ENCODE measurements at regions not wholly inside any gene's neighbourhood (a gene's known extent, or its start where the extent isn't known, plus 50 kb on each side); places are given as distances from the start of the nearest gene placed in this dataset.

DNA sequence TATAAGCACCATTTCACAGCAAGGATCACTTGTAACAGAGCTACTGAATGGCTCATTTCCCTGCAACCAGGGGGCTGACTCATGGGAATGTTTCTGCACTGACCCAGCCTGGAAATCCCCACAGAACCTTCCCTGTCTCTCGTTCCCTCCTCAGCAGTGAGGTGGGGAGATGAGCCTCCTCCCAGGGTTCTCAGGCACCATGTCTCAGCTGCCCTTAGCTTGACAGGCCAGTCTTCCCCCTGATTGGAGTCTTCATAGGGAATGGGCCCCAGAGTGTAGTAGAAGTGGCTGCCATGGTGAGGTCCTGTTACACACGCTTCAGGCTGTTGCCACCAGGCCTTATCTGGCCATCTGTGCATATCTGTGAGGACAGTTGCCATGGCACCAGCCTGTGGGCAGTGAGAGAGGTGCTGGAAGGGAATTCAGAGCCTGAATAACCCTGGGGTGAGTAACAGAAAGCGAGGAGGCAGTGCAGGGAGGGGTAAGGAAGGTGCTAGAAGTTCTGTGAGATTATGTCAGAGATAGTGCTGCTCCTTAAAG, 324.4 kb downstream of the ENC1 start:
- DNase-seq (ENCODE audit: low spot score) = peak; percentile 70

DNA sequence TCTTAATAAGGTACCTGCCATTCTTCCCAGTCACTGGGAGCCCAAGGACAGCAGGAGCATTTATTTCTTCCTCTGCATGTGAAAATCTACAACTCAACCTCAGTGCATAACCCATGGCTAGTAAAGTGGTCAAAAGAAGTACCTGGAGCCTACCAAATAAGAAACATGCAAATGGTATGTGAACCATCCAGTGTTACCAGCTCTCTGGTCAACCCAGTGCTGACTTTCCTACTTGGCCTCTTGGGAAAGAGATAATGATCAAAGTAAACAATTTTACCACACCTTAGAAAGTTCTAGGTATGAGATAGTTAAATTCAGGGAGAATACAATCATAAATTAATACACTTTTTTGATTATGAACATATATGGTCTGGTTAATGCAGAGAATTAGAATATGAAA, 325.6 kb downstream of the ENC1 start:
- DNase-seq (ENCODE audit: low spot score) = no peak

- DNase-seq (ENCODE audit: low spot score) = no peak
Measured at GRCh38 chr5:74313896-74314295, 326.6 kb downstream of the ENC1 start.

DNA sequence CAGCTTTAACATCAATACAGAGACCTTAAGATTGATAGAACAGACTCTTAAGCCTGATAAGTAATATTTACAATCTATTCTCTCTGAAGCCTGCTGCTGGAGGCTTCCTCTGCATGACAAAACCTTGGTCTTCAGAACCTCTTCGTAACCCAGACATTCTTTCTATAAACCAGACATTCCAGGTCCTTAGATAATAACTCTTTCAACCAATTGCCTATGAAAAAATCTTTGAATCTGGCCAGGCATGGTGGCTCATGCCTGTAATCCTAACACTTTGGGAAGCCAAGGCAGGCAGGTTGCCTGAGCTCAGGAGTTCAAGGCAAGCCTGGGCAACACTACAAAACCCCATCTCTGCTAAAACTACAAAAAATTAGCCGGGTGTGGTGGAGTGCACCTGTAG, 327.8 kb downstream of the ENC1 start:
- DNase-seq (ENCODE audit: low spot score) = no peak

- no peak for DNase-seq (ENCODE audit: low spot score)
Measured at GRCh38 chr5:74311961-74312360, 328.6 kb downstream of the ENC1 start.

- no peak for DNase-seq (ENCODE audit: low spot score)
Measured at GRCh38 chr5:74310997-74311930, 329.3 kb downstream of the ENC1 start.

- no peak for DNase-seq (ENCODE audit: low spot score)
Measured at GRCh38 chr5:74310386-74310785, 330.1 kb downstream of the ENC1 start.

DNA sequence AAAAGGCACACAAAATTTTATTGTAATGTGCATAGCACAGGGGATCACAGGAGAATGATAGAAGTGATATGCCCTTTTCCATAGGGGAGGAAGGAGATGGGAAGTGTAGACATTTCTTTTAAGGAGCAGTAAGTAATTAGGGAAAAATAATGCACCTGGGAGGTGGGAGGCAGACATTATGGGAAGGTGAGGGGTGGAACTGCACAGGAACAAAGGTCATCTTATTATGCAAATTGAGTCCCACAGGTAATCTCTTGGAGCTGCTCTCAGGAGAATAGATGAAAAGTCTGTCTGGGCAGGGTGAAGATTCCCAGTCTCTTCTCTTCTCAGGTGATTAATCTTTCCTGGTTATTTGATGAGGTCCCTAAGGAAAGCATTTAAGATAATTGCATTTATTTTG, 331.5 kb downstream of the ENC1 start:
- no peak for DNase-seq (ENCODE audit: low spot score)

GRCh38 chr5:74306845-74307244, 333.7 kb downstream of the ENC1 start:
- no peak for DNase-seq (ENCODE audit: low spot score)

- DNase-seq (ENCODE audit: low spot score) = no peak
Measured at GRCh38 chr5:74304536-74304935, 336.0 kb downstream of the ENC1 start.

DNA sequence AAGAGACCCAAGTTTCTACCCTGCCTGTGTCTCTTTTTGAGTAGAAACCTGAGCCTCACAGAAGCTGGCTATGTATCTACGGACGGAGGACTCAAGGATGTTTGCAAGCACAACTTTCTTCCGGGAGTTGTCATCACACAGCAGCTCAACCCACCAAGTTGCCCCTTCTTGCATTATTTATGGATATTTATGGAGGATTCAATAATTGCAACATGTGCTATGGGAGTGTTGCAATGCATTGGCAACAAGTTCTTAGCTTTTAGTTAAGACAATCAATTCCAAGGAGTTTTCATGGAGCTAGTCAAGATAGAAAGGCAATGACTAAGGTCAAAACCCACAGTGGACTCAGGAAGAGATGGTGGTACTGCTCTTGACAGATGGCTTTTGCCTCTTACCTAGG, 336.9 kb downstream of the ENC1 start:
- no peak for DNase-seq (ENCODE audit: low spot score)

DNA sequence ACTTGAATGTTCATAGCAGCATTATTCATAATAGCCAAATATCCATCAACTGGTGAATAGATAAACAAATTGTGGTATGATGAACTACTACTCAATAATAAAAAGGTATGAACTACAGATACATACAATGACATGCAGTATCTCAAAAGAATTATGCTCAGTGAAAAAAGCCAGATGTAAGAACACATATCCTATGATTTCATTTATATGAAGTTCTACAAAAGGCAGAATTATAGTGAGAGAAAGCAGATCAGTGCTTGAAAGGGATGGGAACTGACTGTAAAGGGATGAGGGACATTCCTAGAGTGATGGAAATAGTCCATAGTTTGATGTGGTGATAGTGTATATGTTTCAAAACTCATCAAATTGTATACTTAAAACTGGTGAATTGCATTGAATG, 339.0 kb downstream of the ENC1 start:
- DNase-seq (ENCODE audit: low spot score) = no peak

DNA sequence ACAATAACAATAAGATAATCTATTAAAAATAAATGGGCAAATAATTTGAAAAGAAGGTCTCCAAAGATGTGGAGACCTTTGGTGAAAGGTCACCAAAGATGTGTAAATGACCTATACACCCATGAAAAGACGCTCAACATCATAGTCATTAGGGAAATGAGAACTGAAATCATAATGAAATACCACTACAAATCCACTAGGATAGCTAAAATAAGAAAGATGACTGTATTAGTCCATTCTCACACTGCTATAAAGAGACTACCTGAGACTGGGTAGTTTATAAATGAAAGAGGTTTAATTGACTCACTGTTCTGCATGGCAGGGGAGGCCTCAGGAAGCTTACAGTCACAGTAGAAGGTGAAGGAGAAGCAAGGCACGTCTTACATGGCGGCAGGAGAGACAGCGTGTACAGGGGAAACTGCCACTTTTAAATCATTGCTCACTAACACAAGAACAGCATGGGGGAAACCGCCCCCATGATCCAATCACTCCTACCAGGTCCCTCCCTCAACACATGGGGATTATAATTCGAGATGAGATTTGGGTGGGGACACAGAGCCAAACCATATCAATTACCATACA, 339.6 kb downstream of the ENC1 start:
- DNase-seq (ENCODE audit: low spot score) = no peak

- DNase-seq (ENCODE audit: low spot score) = no peak
Measured at GRCh38 chr5:74299833-74300232, 340.7 kb downstream of the ENC1 start.

- DNase-seq (ENCODE audit: low spot score) = no peak
Measured at GRCh38 chr5:74296685-74297408, 343.7 kb downstream of the ENC1 start.

DNA sequence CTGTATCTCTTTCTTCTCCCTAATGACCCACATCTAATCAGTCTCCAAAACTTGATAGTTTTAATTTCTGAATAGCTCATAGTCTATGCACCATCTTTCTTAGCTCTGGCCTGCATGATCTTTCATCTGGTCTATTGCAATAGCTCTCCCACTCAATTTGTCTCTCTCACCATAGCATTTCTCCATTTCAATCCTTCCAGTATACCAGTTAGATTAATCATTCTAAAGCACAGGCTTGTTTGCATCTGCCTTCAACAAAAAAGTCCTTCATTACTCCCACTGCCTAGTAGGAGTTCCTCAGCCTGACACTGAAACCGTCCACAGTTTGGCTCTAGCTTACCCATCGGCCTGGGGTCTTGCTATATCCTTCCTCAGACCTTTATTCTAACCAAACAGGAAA, 344.9 kb downstream of the ENC1 start:
- no peak for DNase-seq (ENCODE audit: low spot score)

- no peak for DNase-seq (ENCODE audit: low spot score)
Measured at GRCh38 chr5:74295141-74295540, 345.4 kb downstream of the ENC1 start.

DNA sequence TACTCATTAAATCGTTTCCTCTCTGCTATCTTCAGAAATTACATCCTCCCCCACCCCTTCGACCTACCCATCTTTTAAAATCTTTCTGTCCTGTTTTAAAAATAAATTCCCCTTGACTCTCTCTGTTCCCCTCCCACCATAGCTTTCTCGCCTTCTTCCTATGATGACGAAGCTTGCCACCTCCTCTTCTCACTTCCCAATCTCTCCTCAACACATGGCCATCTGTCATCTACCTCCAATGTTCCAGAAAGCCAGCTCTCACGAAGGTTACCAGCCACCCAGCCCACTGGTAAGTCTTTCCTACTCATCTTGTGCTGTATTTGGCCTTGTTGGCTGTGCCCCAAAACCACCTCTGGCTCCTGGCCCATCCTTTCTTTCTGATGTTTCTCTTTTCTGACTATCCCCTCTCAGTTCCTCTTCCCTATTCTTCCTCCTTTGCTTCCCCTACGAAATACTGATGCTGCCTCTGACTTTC, 346.3 kb downstream of the ENC1 start:
- DNase-seq (ENCODE audit: low spot score) = no peak

GRCh38 chr5:74293182-74293581, 347.3 kb downstream of the ENC1 start:
- no peak for DNase-seq (ENCODE audit: low spot score)

DNA sequence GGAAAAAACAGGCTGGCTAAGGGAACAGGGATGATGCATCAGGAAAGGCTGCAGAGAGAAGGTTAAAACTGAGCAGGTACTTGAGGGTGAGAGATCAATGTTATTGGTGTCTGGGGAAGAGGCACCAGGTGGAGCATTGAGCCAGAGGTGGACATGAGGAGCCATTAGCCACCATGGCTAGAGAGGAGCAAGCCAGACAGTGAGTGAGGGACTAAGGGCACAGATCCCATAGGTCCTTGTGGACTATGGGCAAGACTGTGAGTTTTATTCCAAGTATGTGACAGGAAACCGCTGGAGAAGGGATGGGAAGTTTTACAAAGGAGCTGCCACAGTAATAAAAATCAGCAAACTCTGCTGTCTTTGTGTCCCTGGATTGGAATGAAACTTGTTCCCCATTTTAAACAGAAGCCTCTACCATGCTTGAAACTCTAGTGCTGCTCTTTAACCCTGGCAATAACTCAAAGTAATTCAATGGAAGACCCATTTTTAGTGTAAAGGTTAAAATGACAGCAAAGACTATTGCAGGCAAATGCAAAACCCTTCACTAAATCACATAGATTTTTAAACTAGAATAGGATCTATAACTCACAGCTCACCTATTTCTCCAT, 349.8 kb downstream of the ENC1 start:
- no peak for DNase-seq (ENCODE audit: low spot score)

- no peak for DNase-seq (ENCODE audit: low spot score)
Measured at GRCh38 chr5:74289691-74290090, 350.8 kb downstream of the ENC1 start.

GRCh38 chr5:74289238-74289637, 351.3 kb downstream of the ENC1 start:
- no peak for DNase-seq (ENCODE audit: low spot score)
